ENCODE measurements at regions not wholly inside any gene's neighbourhood (a gene's known extent, or its start where the extent isn't known, plus 50 kb on each side); places are given as distances from the start of the nearest gene placed in this dataset.
"Not testable (repeated sequence)": the region's sequence is repeated elsewhere in the genome, so short reads cannot be mapped to it uniquely, and the experiment has no call there.

DNA sequence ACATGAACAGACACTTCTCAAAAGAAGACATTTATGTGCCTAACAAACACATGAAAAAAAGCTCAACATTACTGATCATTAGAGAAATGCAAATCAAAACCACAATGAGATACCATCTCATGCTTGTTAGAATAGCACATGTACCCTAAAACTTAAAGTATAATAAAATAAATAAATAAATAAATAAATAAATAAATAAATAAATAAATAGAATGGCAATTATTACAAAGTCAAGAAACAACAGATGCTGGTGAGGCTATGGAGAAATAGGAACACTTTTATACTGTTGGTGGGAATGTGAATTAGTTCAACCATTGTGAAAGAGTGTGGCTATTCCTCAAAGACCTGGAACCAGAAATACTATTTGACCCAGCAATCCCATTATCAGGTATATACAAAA is 970.6 kb downstream of the NR2F1-AS1 start:
- TF ChIP-seq CTCF (IDR thresholded peaks at IDR 0.05 in 4 of 5, conservative IDR thresholded peaks at IDR 0.05 in 1 of 5); POLR2A (IDR thresholded peaks at IDR 0.05): not testable (repeated sequence)
